Caco-2 (cell line): ENCODE measurements at regions not wholly inside any gene's neighbourhood (a gene's known extent, or its start where the extent isn't known, plus 50 kb on each side); places are given as distances from the start of the nearest gene placed in this dataset.

Source experiments
- BruUV-seq: library from RNA; stranded (reverse); fragments of 400-500 nt; replicated peaks from 2 replicates; lab custom pipeline; 2021; lab: Mats Ljungman, UMichigan
- CTCF ChIA-PET: fragments of 300-600 bp; sonication (Branson Sonifier 250); formaldehyde crosslinking; loops from one replicate; lab custom pipeline; 2022; ENCODE audit warnings: antibody characterized with exemption; lab: Charles Lee
- POLR2A ChIA-PET: fragments of 300-600 bp; sonication (Branson Sonifier 250); formaldehyde crosslinking; loops from one replicate; lab custom pipeline; 2022; ENCODE audit warnings: antibody characterized with exemption; lab: Charles Lee
- DNase-seq, 2 experiments: peaks; one replicate each; pipeline versions ENCODE4 v3.0.0 to v3.0.0-alpha.2; 2020 to 2022
- H3K27me3 ChIP-seq: replicated peaks from 2 replicates; pipeline ENCODE4 v1.6.0; 2011; ENCODE audit warnings: low read length; ENCODE audit not compliant: control insufficient read depth, insufficient read depth
- H3K36me3 ChIP-seq: 2 replicates; pipeline ENCODE4 v1.5.1; 2011; ENCODE audit warnings: low read length; ENCODE audit not compliant: control insufficient read depth, insufficient read depth
- H3K4me1 ChIP-seq: fragments of 250-450 bp; sonication (Bioruptor Pico); 2 replicates; pipeline ENCODE4 v1.5.1; 2020; ENCODE audit warnings: mild to moderate bottlenecking
- H3K4me3 ChIP-seq: 2 replicates; pipeline ENCODE4 v1.5.1; 2011; ENCODE audit warnings: low read depth, mild to moderate bottlenecking, control low read depth, low read length
- H3K9me3 ChIP-seq: fragments of 250-450 bp; sonication (Bioruptor Pico); 2 replicates; pipeline ENCODE4 v1.5.1; 2020; ENCODE audit warnings: mild to moderate bottlenecking, moderate library complexity
- H3K27ac Mint-ChIP-seq: one replicate; pipeline ENCODE4 v1.8.0; 2022; ENCODE audit warnings: mixed read lengths; ENCODE audit not compliant: unreplicated experiment
- H3K27me3 Mint-ChIP-seq: one replicate; pipeline ENCODE4 v1.8.0; 2022; ENCODE audit warnings: mixed read lengths; ENCODE audit not compliant: insufficient read depth, unreplicated experiment
- H3K36me3 Mint-ChIP-seq: one replicate; pipeline ENCODE4 v1.8.0; 2022; ENCODE audit warnings: mild to moderate bottlenecking, mixed read lengths; ENCODE audit not compliant: insufficient read depth, unreplicated experiment
- H3K4me1 Mint-ChIP-seq: one replicate; pipeline ENCODE4 v1.8.0; 2022; ENCODE audit warnings: low read depth, mixed read lengths; ENCODE audit not compliant: unreplicated experiment
- H3K4me3 Mint-ChIP-seq: one replicate; pipeline ENCODE4 v1.8.0; 2022; ENCODE audit warnings: mild to moderate bottlenecking, moderate library complexity, mixed read lengths; ENCODE audit not compliant: unreplicated experiment
- H3K9me3 Mint-ChIP-seq: one replicate; pipeline ENCODE4 v1.8.0; 2022; ENCODE audit warnings: mixed read lengths; ENCODE audit not compliant: unreplicated experiment
- intact Hi-C: fragments of 100-400 bp; cut with micrococcal nuclease; formaldehyde crosslinking; loops from one replicate; pipeline ENCODE4 v1.10.0; 2022; ENCODE audit not compliant: unreplicated experiment
- TF ChIP-seq, protein P1 (sequence below), 2 experiments: fragments of 200-600 bp in 1 of 2; IDR thresholded peaks; 1 replicate in 1 of 2; 2 replicates in 1 of 2; pipeline versions ENCODE4 v1.5.1 to v1.8.0; 2011 to 2022; ENCODE audit warnings: antibody characterized with exemption in 1 of 2, control low read depth in 1 of 2, inconsistent platforms in 1 of 2, low read depth in 1 of 2, low read length in 1 of 2, mild to moderate bottlenecking in 1 of 2, moderate library complexity in 1 of 2; ENCODE audit not compliant: insufficient read depth in 1 of 2, severe bottlenecking in 1 of 2, unreplicated experiment in 1 of 2

DNA sequence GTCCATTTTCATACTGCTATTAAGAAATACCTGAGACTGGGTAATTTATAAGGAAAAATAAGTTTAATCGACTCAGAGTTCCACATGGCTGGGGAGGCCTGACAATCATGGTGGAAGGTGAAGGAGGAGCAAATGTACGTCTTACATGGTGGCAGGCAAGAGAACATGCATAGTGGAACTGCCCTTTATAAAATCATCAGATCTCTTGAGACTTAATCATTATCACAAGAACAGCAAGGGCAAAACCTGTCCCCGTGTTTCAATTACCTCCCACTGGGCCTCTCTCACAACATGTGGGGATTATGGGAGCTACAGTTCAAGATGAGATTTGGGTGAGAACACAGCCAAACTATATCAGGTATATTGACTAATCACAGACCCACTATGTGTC is 370.2 kb upstream of the USP24 start:
- H3K4me1 Mint-ChIP-seq, result no peaks in the 10 kb centered on the region

DNA sequence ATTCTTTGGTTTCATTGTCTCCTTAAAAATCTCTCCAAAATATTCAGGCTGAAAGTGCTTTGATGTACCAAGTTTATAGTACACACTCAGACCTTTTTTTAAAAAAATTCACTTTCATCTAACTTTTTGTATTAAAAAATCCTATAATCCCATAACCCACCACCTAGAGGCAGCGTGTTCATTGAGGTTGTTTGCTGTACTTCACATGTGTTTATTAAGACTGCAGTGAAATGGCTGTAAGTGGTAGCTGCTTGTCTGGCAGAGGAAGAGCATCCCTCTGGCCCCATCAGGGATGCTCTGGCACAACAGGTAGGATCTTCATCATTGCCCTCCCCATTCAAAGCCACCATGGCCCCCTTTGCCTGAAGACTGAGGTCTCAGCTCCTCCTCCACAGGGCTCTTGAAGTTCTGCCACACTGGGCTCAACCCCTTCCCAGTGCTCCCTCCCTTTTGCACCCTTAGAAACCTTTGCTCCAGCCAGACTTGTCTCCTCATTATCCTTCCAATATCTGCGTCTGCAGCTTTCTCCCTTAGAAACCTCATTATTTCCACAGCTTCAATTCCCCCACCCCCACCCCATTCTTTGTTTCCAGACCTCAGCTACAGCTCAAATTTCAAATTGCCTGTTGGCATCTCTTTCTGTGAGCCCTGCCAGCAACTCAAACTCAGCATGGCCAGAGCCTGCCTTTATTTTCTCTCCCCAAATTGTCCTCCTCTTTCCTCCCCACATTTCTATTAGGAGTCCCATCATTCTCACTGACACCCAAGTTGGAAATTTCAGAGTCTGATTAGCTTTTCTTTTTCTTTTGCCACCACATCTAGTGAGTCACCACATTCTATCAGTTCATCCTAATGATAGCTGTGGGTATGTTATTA is 369.6 kb upstream of the USP24 start:
- Mint-ChIP-seq H3K9me3 (no peaks in the 10 kb centered on the region), H3K36me3 (no peaks in the 10 kb centered on the region), H3K27ac (peak overlapping the region; percentile 13), H3K27me3 (no peaks in the 10 kb centered on the region), H3K4me1 (no peaks in the 10 kb centered on the region), H3K4me3 (no peak overlapping the region)
- Histone ChIP-seq H3K4me3 (no peak overlapping the region), H3K4me1 (no peaks in the 10 kb centered on the region), H3K36me3 (no peaks in the 10 kb centered on the region), H3K9me3 (no peaks in the 10 kb centered on the region), H3K27me3 (no peaks in the 10 kb centered on the region)
- ChIA-PET POLR2A (no interaction called here), CTCF (no interaction called here)
- TF ChIP-seq, protein P1, sequence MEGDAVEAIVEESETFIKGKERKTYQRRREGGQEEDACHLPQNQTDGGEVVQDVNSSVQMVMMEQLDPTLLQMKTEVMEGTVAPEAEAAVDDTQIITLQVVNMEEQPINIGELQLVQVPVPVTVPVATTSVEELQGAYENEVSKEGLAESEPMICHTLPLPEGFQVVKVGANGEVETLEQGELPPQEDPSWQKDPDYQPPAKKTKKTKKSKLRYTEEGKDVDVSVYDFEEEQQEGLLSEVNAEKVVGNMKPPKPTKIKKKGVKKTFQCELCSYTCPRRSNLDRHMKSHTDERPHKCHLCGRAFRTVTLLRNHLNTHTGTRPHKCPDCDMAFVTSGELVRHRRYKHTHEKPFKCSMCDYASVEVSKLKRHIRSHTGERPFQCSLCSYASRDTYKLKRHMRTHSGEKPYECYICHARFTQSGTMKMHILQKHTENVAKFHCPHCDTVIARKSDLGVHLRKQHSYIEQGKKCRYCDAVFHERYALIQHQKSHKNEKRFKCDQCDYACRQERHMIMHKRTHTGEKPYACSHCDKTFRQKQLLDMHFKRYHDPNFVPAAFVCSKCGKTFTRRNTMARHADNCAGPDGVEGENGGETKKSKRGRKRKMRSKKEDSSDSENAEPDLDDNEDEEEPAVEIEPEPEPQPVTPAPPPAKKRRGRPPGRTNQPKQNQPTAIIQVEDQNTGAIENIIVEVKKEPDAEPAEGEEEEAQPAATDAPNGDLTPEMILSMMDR (IDR thresholded peaks at IDR 0.05; ENCODE audit: insufficient read depth in 1 of 2, low read depth in 1 of 2, low read length in 1 of 2, severe bottlenecking in 1 of 2, unreplicated experiment in 1 of 2), result no peak
- DNase-seq, result no peak
- intact Hi-C loops, result no loop called here
- no TSS peak for BruUV-seq

More for the DNA sequence above, 370.2 kb upstream of the USP24 start:
- no peaks in the 10 kb centered on the region for H3K36me3 Mint-ChIP-seq
- H3K4me1 ChIP-seq, result no peaks in the 10 kb centered on the region
- no peak overlapping the region for H3K4me3 ChIP-seq
- no TSS peak for BruUV-seq
- H3K9me3 Mint-ChIP-seq, result no peaks in the 10 kb centered on the region
- intact Hi-C loops, result no loop called here
- H3K27me3 ChIP-seq, result no peaks in the 10 kb centered on the region
- TF ChIP-seq, protein P1 (IDR thresholded peaks at IDR 0.05; ENCODE audit: insufficient read depth in 1 of 2, low read depth in 1 of 2, low read length in 1 of 2, severe bottlenecking in 1 of 2, unreplicated experiment in 1 of 2), result no peak
- no peaks in the 10 kb centered on the region for H3K36me3 ChIP-seq
- POLR2A ChIA-PET, result no interaction called here
- H3K9me3 ChIP-seq, result no peaks in the 10 kb centered on the region
- H3K4me3 Mint-ChIP-seq, result no peak overlapping the region
- no peak for DNase-seq
- CTCF ChIA-PET, result no interaction called here
- H3K27ac Mint-ChIP-seq, result peak overlapping the region; percentile 13
- H3K27me3 Mint-ChIP-seq, result no peaks in the 10 kb centered on the region

DNA sequence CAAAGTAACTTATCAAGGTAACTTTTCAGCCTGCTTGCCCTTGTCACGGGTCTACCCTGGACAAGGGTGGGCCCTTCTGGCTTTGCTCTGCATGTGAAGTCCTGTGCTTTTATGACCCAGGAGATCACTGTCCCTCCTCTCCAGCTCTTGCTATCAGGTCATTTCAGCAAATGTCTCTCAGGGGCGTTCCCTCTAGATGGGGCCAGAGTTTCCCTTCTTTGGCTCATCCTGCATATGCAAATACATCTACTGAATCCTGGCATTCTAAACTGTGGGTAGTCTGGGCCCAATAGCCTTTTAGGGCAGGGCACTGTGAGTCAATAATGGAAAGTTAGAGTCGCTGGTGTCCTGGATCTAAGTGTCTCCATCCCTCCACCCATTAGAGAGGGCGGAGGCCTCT is 366.9 kb upstream of the USP24 start:
- no TSS peak for BruUV-seq
- H3K9me3 ChIP-seq, result no peaks in the 10 kb centered on the region
- H3K36me3 ChIP-seq, result no peaks in the 10 kb centered on the region
- Mint-ChIP-seq H3K9me3 (no peaks in the 10 kb centered on the region), H3K4me3 (no peak overlapping the region), H3K27me3 (no peaks in the 10 kb centered on the region), H3K27ac (no peak overlapping the region), H3K36me3 (no peaks in the 10 kb centered on the region), H3K4me1 (no peaks in the 10 kb centered on the region)
- TF ChIP-seq, protein P1 (IDR thresholded peaks at IDR 0.05; ENCODE audit: insufficient read depth in 1 of 2, low read depth in 1 of 2, low read length in 1 of 2, severe bottlenecking in 1 of 2, unreplicated experiment in 1 of 2), result no peak
- intact Hi-C loops, result no loop called here
- ChIA-PET CTCF (no interaction called here), POLR2A (no interaction called here)
- H3K27me3 ChIP-seq, result no peaks in the 10 kb centered on the region
- DNase-seq, result no peak
- no peaks in the 10 kb centered on the region for H3K4me1 ChIP-seq
- H3K4me3 ChIP-seq, result no peak overlapping the region
